ENCODE measurements at regions not wholly inside any gene's neighbourhood (a gene's known extent, or its start where the extent isn't known, plus 50 kb on each side); places are given as distances from the start of the nearest gene placed in this dataset.

DNA sequence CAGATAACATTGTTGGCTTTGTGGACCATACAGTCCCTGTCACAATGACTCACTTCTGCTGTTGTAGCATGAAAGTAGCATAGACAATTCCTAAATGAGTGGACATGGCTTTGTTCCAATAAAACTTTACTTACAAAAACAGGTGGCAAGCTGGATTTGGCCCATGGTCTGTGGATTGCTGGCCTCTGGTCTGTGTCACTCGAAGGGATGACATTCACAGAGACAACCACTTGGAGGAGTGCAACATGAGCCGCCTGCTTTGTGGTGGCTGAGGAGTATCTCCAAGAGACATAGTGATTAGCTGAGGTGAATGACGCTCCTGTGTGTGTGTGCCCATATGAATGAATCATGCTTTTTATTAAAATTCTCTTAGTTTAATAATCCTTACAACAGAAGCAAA is 81.3 kb upstream of the NRXN3 start:
- TF ChIP-seq RAD21 (IDR thresholded peaks at IDR 0.05; ENCODE audit: low read depth) (no peak), TAF1 (IDR thresholded peaks at IDR 0.05; ENCODE audit: low read depth) (no peak), CREB1 (IDR thresholded peaks at IDR 0.05; ENCODE audit: low read depth) (no peak), YY1 (IDR thresholded peaks at IDR 0.05; ENCODE audit: low read depth) (no peak), CEBPB (IDR thresholded peaks at IDR 0.05) (no peak), EP300 (IDR thresholded peaks at IDR 0.05; ENCODE audit: borderline replicate concordance) (no peak), FOXM1 (IDR thresholded peaks at IDR 0.05; ENCODE audit: borderline replicate concordance, low read depth) (no peak)
- TF ChIP-seq, protein P1, sequence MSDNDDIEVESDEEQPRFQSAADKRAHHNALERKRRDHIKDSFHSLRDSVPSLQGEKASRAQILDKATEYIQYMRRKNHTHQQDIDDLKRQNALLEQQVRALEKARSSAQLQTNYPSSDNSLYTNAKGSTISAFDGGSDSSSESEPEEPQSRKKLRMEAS (IDR thresholded peaks at IDR 0.05), result no peak
- TF ChIP-seq, protein P2, sequence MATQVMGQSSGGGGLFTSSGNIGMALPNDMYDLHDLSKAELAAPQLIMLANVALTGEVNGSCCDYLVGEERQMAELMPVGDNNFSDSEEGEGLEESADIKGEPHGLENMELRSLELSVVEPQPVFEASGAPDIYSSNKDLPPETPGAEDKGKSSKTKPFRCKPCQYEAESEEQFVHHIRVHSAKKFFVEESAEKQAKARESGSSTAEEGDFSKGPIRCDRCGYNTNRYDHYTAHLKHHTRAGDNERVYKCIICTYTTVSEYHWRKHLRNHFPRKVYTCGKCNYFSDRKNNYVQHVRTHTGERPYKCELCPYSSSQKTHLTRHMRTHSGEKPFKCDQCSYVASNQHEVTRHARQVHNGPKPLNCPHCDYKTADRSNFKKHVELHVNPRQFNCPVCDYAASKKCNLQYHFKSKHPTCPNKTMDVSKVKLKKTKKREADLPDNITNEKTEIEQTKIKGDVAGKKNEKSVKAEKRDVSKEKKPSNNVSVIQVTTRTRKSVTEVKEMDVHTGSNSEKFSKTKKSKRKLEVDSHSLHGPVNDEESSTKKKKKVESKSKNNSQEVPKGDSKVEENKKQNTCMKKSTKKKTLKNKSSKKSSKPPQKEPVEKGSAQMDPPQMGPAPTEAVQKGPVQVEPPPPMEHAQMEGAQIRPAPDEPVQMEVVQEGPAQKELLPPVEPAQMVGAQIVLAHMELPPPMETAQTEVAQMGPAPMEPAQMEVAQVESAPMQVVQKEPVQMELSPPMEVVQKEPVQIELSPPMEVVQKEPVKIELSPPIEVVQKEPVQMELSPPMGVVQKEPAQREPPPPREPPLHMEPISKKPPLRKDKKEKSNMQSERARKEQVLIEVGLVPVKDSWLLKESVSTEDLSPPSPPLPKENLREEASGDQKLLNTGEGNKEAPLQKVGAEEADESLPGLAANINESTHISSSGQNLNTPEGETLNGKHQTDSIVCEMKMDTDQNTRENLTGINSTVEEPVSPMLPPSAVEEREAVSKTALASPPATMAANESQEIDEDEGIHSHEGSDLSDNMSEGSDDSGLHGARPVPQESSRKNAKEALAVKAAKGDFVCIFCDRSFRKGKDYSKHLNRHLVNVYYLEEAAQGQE (IDR thresholded peaks at IDR 0.05; ENCODE audit: low read depth), result no peak
- TF ChIP-seq, protein P3, sequence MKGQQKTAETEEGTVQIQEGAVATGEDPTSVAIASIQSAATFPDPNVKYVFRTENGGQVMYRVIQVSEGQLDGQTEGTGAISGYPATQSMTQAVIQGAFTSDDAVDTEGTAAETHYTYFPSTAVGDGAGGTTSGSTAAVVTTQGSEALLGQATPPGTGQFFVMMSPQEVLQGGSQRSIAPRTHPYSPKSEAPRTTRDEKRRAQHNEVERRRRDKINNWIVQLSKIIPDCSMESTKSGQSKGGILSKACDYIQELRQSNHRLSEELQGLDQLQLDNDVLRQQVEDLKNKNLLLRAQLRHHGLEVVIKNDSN (IDR thresholded peaks at IDR 0.05), result no peak

Data from Ishikawa (cell line).